GM18502 (cell line): ENCODE measurements at regions not wholly inside any gene's neighbourhood (a gene's known extent, or its start where the extent isn't known, plus 50 kb on each side); places are given as distances from the start of the nearest gene placed in this dataset.

ENCODE experiments used
- ATAC-seq: cut with Tn5 transposase; IDR thresholded peaks from one replicate; pipeline ENCODE4 v1.9.1; 2021; ENCODE audit warnings: mild to moderate bottlenecking; ENCODE audit not compliant: unreplicated experiment, poor library complexity

- no peak for ATAC-seq
Observed at GRCh38 chr2:188096910-188097309, 194.8 kb upstream of the GULP1 start.

DNA sequence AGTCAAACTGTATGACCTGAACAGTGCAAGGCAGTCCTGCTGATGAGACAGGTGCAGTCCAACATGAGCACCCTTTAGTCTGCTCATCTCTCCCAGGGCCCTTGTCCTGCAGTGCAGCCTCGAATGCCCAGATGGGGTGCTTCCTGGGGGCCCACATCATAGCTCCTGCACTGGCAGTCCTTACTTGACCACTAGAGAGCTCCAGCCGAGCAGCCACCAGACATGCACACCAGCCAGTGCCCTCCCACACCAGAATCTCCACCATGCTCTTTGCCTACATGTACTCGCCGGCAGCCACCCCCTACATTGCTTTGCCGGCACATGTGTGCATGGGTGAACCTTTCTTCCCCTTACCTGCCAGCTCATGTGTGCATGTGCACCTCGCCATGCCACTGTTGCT lies 188.8 kb upstream of the GULP1 start:
- ATAC-seq: no peak

DNA sequence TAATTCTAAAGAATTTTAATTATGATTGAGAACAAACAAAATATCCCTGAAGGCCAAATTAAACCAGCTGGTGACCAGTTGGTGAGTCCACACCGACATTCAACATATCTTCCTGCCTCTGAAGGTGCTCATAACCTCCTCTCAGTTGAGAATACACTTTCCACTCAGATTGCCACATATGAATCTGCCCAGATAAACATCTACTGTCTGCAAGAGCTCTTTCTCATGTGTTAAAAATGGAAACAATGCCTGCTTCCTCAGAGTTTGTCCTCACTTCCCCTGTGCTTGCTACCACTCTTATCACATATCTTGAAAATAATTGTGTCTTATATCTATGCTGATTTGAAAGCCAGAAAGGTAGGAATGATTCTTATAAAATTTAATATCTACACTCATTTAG lies 177.7 kb upstream of the GULP1 start:
- no peak for ATAC-seq

- no peak for ATAC-seq
Observed at GRCh38 chr2:188117706-188118105, 174.0 kb upstream of the GULP1 start.

DNA sequence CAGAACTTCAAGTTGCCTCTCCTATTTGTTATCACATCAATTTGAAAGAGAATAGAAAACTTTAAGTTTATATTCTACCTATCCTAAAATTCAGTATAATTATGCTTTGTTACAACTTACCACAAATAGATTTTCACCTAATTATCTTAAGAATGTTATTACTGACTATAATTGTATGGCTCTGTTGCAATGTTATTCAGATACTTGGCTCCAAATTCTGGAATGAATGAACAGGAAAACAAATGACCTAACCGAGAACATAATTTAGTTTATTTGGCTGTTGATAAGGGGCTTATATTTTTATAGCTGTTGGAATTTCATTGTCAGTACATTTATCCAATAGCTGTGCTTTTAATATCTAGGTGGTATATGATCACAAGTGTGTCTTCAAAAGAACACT lies 173.2 kb upstream of the GULP1 start:
- no peak for ATAC-seq

GRCh38 chr2:188119112-188119838 lies 172.4 kb upstream of the GULP1 start:
- no peak for ATAC-seq

GRCh38 chr2:188122985-188123384 lies 168.7 kb upstream of the GULP1 start:
- ATAC-seq: no peak

DNA sequence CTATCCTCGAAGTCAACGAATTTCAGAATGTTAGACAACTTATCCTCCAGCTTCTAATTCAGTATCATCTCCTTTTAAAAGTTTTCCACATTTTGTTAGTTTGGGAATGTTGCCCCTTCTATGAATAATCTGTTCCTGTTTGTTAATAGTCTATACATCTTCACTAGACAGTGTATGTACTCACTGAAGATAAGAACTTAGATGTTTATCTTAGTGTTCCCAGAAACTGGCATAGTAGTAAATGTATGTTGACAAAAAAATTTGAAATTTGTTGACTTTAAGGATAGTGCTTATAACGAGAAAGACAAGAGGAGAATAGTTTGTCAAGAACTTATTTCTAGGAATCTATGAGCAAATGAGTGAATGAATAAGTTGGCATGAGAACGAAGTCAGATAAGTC lies 162.0 kb upstream of the GULP1 start:
- ATAC-seq: no peak

- ATAC-seq: no peak
Observed at GRCh38 chr2:188130317-188130716, 161.4 kb upstream of the GULP1 start.

- no peak for ATAC-seq
Observed at GRCh38 chr2:188131281-188131680, 160.4 kb upstream of the GULP1 start.

GRCh38 chr2:188132385-188132784 lies 159.3 kb upstream of the GULP1 start:
- ATAC-seq: no peak

DNA sequence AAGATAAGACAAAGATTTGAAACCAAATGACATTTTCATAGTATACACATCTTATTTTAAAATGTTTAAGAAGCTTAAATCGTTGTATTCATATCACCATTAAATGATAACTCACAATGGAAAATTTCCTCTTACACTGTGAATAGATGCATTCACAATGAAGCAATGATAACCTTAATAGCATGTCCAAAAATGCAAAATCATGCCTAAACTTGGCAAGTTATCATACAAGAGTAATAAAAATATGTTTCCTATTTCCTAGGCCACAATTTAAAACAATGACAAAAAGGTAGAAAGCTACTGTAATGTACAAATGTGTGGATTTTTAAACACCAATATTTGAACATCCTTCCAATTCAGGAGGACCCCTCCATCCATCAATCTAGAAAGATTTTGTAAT lies 157.4 kb upstream of the GULP1 start:
- no peak for ATAC-seq

- ATAC-seq: no peak
Observed at GRCh38 chr2:188138313-188138712, 153.4 kb upstream of the GULP1 start.

DNA sequence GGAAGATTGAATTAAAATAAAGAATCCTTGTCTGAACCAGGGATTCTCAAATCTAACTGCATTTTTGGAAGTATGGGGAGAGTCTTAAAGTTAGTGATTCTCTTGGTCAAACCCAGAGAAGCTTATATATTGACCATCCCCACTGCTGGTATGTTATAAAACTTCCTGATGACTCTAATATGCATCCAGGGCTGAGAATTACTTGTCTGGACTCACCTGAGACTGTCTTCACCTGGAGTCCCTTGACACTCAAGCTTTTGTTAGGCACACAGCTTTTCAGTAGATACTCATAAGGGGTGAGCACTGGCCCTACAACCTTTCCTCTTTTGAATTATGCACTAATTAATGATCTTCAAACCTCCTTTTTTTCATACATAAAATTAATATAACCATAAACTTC lies 149.6 kb upstream of the GULP1 start:
- ATAC-seq: no peak

GRCh38 chr2:188142636-188143295 lies 148.9 kb upstream of the GULP1 start:
- no peak for ATAC-seq

DNA sequence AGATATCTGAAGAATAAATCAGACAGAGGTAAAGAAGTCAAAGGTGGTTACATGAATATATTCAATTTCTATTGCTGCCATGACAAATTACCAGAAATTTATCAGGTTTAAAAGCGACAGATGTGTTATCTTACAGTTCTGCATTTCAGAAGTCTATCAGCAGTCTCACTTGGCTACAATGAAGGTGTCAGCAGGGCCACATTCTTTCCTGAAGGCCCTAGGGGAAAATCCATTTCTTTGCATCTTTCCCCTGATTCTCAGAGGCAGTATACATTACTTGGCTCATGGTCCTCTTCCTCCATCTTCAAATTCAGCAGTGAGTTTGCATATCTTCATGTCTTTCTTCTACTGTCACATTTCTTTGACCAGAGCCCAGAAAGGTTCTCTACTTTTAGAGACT lies 145.8 kb upstream of the GULP1 start:
- ATAC-seq: no peak

- no peak for ATAC-seq
Observed at GRCh38 chr2:188146888-188147287, 144.8 kb upstream of the GULP1 start.

DNA sequence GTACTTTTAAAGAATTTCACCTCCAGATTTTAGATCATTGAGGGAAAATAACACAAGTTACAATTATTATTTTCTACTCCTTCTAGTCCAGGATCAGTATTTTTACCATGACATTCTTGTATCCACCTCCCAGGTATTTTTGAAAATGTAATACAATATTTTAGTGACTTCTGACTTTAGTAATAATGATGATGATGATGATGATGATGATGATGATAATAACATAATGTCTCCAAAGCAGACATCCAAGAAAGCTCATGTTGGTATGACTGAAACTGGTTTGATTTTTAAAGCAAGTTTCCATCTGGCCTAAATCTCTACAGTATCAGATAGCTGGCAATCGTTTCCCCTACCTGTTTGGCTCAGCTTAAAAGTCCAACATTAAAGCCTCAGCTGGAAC lies 140.0 kb upstream of the GULP1 start:
- ATAC-seq: no peak

- no peak for ATAC-seq
Observed at GRCh38 chr2:188158337-188159100, 133.2 kb upstream of the GULP1 start.

DNA sequence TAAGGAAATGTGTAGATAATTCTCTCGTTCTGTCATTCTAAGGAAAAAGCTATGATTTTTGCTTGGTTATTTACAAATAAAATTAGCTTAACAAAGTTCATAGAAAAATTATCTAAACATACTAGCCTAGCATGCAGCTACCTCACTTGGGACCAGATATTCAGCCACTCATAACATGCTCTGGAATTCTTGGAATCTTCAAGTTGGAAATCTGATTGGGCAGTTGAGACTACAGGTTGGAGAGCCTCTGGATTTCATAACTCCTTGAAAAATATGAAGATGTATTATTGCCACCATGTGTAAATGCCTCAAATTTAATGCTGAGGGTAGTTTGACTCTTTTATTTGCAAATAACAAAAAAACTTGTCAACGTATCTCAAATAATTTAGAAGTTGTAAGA lies 132.2 kb upstream of the GULP1 start:
- ATAC-seq: no peak

DNA sequence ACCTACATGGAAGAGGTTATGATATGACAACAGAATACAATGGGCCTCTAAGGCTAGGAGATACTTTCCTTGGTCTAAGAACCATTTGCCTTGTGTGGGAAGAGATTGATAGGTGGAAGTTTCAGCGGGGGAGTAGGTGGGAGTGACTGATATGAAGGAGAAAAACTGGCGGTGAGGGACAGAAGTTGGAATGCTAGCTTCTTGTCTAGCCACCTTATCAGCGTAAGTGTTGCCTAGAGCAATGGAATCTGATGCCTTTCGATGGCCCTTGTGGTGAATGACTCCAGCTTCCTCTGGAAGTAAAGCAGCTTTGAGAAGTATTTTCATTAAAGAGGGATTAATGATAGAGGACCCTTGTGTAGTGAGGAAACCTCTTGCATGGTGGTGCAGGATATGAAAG lies 121.3 kb upstream of the GULP1 start:
- no peak for ATAC-seq
